Progenitor cell of endocrine pancreas (in vitro differentiated cells): ENCODE measurements at regions not wholly inside any gene's neighbourhood (a gene's known extent, or its start where the extent isn't known, plus 50 kb on each side); places are given as distances from the start of the nearest gene placed in this dataset.

Experiments
- DNase-seq: peaks from one replicate; pipeline ENCODE4 v3.0.0; 2021; ENCODE audit warnings: low spot score; ENCODE audit not compliant: unreplicated experiment
- H3K27ac Mint-ChIP-seq: 2 replicates; pipeline ENCODE4 v1.8.0; 2021; ENCODE audit warnings: mild to moderate bottlenecking, moderate library complexity, mixed read lengths
- H3K27me3 Mint-ChIP-seq: 2 replicates; pipeline ENCODE4 v1.8.0; 2021; ENCODE audit warnings: mixed read lengths
- H3K36me3 Mint-ChIP-seq: 2 replicates; pipeline ENCODE4 v1.8.0; 2022; ENCODE audit warnings: mixed read lengths; ENCODE audit not compliant: insufficient read depth
- H3K4me1 Mint-ChIP-seq: 2 replicates; pipeline ENCODE4 v1.8.0; 2021; ENCODE audit warnings: low read depth, mixed read lengths
- H3K4me3 Mint-ChIP-seq: 2 replicates; pipeline ENCODE4 v1.8.0; 2021; ENCODE audit warnings: low read depth, mild to moderate bottlenecking, moderate library complexity, mixed read lengths
- H3K9me3 Mint-ChIP-seq: 2 replicates; pipeline ENCODE4 v1.8.0; 2021; ENCODE audit warnings: low read depth, mixed read lengths
- TF ChIP-seq, protein P1 (sequence below): fragments of 200-600 bp; sonication (generic); IDR thresholded peaks from one replicate; pipeline ENCODE4 v1.5.0; 2021; ENCODE audit warnings: antibody characterized with exemption, mild to moderate bottlenecking; ENCODE audit not compliant: unreplicated experiment

DNA sequence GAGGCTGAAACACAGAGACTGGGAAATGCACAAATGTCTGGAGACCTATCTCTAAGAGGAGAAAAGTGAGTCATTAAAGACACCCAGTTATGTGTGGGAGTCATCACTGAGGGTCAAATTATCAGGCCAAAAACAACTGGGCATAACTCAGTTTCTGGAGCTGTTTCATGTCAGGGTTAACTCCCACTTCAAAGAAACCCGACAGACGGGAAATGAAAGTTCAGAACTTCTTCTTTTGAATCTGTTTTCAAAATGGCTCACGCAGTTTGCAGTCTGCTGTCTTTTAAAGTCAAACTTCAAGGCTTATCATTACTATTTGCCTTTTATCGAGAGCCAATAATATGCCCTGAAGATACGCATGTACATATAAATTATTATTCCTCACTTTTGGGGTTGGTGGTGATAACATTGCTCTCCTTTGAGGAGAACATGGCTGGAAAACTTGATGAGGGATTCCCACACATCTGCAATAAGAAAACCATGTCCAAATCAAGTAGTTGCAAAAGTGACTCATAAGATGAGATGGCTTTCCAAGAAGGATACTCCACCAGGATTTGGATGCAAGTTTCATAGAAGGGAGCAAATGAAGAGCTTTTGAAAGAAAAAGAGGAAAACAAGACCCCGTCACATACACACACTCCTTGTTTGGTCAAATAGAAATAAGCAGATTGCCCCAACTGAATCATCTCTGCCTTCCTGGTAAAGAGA lies 341.4 kb downstream of the ADAMTS20 start:
- H3K27me3 Mint-ChIP-seq: no peaks in the 10 kb centered on the region
- H3K27ac Mint-ChIP-seq: no peak overlapping the region
- H3K9me3 Mint-ChIP-seq: no peaks in the 10 kb centered on the region

DNA sequence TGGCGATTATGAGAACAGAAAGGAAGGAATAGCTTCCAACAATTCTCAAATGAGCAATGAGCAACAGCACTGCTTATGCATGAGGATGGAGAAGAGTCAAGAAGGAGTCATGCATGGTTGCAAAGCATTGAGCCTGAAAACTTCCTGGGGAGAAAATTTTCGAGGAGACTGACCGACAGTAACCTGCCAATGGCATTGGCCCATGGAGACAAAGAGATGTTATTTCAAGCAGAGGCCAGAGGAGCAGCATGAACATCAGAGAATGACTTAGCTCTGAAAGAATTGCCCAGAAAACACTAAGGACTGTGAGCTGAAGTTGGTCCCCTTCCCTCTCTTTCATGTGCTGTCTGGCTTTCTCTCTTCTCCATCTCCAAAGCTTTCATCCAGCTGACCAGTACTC lies 343.4 kb downstream of the ADAMTS20 start:
- H3K36me3 Mint-ChIP-seq: no peaks in the 10 kb centered on the region
- DNase-seq: no peak
- no peaks in the 10 kb centered on the region for H3K27me3 Mint-ChIP-seq
- H3K4me1 Mint-ChIP-seq: peaks cover 1% of the 10 kb centered on the region
- TF ChIP-seq, protein P1, sequence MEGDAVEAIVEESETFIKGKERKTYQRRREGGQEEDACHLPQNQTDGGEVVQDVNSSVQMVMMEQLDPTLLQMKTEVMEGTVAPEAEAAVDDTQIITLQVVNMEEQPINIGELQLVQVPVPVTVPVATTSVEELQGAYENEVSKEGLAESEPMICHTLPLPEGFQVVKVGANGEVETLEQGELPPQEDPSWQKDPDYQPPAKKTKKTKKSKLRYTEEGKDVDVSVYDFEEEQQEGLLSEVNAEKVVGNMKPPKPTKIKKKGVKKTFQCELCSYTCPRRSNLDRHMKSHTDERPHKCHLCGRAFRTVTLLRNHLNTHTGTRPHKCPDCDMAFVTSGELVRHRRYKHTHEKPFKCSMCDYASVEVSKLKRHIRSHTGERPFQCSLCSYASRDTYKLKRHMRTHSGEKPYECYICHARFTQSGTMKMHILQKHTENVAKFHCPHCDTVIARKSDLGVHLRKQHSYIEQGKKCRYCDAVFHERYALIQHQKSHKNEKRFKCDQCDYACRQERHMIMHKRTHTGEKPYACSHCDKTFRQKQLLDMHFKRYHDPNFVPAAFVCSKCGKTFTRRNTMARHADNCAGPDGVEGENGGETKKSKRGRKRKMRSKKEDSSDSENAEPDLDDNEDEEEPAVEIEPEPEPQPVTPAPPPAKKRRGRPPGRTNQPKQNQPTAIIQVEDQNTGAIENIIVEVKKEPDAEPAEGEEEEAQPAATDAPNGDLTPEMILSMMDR: no peak
- H3K27ac Mint-ChIP-seq: no peak overlapping the region
- no peak overlapping the region for H3K4me3 Mint-ChIP-seq
- H3K9me3 Mint-ChIP-seq: peaks cover 5% of the 10 kb centered on the region

More for the DNA sequence above, 341.4 kb downstream of the ADAMTS20 start:
- TF ChIP-seq, protein P1: no peak
- peaks cover 1% of the 10 kb centered on the region for H3K4me1 Mint-ChIP-seq
- DNase-seq: no peak
- H3K36me3 Mint-ChIP-seq: no peaks in the 10 kb centered on the region
- no peak overlapping the region for H3K4me3 Mint-ChIP-seq

DNA sequence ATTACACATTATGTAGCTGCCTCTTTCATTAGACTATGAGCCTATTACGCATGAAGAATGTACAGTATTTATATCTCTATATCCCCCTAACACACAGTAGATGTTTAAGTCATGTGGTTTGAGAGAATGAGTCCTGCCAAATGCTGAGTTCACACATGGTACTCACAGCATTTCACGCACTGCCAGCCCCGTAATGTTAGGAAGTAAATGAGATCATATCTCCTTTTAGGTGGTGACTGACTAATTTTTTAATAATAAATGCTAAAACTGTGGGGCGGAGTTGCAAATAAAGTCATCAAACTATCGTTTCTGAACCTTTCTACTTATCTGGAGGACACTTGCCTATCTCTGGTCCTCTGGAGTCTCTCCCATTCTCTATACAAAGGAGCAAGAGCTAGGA lies 343.8 kb downstream of the ADAMTS20 start:
- Mint-ChIP-seq H3K36me3 (no peaks in the 10 kb centered on the region), H3K4me1 (peaks cover 1% of the 10 kb centered on the region), H3K4me3 (no peak overlapping the region), H3K9me3 (peaks cover 5% of the 10 kb centered on the region), H3K27ac (no peak overlapping the region), H3K27me3 (no peaks in the 10 kb centered on the region)
- no peak for DNase-seq
- TF ChIP-seq, protein P1: no peak

DNA sequence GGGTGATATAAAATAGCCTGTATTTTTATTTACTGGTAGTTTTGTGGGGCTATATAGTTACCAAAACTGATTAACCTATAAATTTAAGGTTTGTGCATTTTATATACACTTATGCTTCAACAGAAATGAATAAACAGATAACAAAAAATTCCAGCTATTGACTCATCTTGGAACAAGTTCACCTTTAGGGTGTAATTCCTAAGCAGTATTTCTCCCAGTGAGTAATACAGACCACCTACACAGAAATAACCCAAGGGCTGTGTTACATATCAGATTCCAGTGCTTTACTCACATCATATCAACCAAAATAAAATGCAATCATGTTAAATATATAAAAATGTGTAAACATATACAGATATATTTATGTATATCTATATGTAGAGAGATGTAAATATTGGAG lies 345.6 kb downstream of the ADAMTS20 start:
- Mint-ChIP-seq H3K4me1 (peaks cover 1% of the 10 kb centered on the region), H3K27ac (no peak overlapping the region), H3K4me3 (no peak overlapping the region), H3K9me3 (peaks cover 8% of the 10 kb centered on the region), H3K27me3 (no peaks in the 10 kb centered on the region), H3K36me3 (peaks cover 2% of the 10 kb centered on the region)
- no peak for DNase-seq
- TF ChIP-seq, protein P1: no peak

DNA sequence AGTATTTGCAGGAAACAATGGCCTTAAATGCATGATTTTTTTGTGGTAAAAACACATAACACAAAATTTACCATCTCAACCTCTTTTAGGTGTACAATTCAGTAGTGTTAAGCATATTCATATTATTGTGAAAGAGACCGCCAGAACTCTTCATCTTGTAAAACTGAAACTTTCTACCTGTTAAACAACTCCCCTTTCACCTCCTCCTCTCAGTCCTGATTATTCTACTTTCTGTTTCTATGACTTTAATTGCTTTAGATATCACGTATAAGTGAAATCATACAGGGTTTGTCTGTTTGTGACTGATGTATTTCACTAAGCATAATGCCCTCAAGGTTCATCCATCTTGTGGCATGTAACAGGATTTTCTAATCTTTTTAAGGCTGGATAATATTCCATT lies 353.4 kb downstream of the ADAMTS20 start:
- H3K27me3 Mint-ChIP-seq: no peaks in the 10 kb centered on the region
- no peak for DNase-seq
- H3K27ac Mint-ChIP-seq: no peak overlapping the region
- no peak overlapping the region for H3K4me3 Mint-ChIP-seq
- TF ChIP-seq, protein P1: no peak
- H3K9me3 Mint-ChIP-seq: peaks cover 11% of the 10 kb centered on the region
- peaks cover 2% of the 10 kb centered on the region for H3K36me3 Mint-ChIP-seq
- H3K4me1 Mint-ChIP-seq: no peaks in the 10 kb centered on the region
